ENCODE measurements at regions not wholly inside any gene's neighbourhood (a gene's known extent, or its start where the extent isn't known, plus 50 kb on each side); places are given as distances from the start of the nearest gene placed in this dataset.

DNA sequence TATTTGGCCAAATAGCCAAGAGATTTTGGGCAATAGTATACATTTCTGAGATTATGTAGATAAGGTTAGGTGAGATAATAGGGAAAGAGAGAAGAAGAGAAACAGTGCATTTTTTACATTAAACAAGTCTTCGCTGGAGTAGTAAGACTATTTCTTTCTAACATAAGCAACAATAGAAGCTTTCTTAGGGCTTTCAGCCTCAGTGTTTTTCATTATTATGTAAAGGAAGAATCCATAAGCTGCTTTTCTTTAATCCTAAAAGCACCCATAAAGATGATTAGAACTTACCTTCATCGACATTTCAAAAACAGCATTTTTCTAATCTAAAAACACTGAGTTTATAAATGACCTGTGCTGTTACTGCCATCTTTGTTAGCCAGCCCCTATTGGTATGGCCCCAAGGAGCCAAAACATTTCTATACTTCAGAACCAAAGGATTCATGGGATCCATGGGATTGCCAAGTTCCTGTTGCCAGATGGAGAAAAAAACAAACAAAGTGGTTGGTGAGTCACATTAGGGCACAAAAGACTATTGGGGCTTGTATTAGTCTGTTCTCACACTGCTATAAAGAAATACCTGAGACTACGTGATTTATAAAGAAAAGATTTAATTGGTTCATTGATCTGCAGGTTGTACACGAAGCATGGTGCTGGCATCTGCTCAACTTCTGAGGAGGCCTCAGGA is 88.2 kb downstream of the SCG2 start:
- FAIRE-seq: no peak
- Histone ChIP-seq H3K9me3 (ENCODE audit: control insufficient read depth in 2 of 2, insufficient read depth in 1 of 2, low read depth in 1 of 2, low read length in 1 of 2) (no peaks in the 10 kb centered on the region), H3K27ac (ENCODE audit: low read depth in 1 of 3, low read length in 2 of 3) (no peak overlapping the region), H3K4me3 (ENCODE audit: low read depth in 1 of 3, low read length in 3 of 3) (no peak overlapping the region), H3K36me3 (ENCODE audit: control insufficient read depth in 3 of 3, insufficient read depth in 2 of 3, low read depth in 1 of 3, low read length in 3 of 3) (no peaks in the 10 kb centered on the region), H3K27me3 (ENCODE audit: control insufficient read depth in 3 of 3, insufficient read depth in 3 of 3, low read length in 3 of 3) (no peaks in the 10 kb centered on the region), H3K4me1 (ENCODE audit: control insufficient read depth in 3 of 3, insufficient read depth in 2 of 3, low read depth in 1 of 3, low read length in 2 of 3) (no peaks in the 10 kb centered on the region)
- DNase-seq: no peak
- 77 to 84% (median 78%) methylated on average over 4 of the region's 4 CpGs for WGBS, 3 donors

DNA sequence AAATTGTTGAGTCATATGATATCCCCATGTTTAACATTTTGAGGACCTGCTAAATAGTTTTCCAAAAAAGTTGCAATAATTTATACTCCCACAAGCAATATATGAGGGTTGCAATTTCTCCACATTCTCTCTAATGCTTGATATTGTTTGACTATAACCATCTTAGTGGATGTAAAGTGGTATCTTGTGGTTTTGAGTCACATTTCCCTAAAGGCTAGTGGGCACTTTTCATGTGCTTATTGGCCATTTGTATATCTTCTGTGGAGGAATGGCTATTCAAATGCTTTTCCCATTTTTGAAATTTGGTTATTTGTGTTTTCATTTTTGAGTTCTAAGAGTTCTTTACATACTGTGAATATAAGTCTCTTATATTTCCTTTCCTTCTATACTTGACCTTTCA is 82.7 kb downstream of the SCG2 start:
- Histone ChIP-seq H3K4me3 (ENCODE audit: low read depth in 1 of 3, low read length in 3 of 3) (no peak overlapping the region), H3K27ac (ENCODE audit: low read depth in 1 of 3, low read length in 2 of 3) (no peak overlapping the region), H3K9me3 (ENCODE audit: control insufficient read depth in 2 of 2, insufficient read depth in 1 of 2, low read depth in 1 of 2, low read length in 1 of 2) (no peaks in the 10 kb centered on the region), H3K36me3 (ENCODE audit: control insufficient read depth in 3 of 3, insufficient read depth in 2 of 3, low read depth in 1 of 3, low read length in 3 of 3) (no peaks in the 10 kb centered on the region), H3K4me1 (ENCODE audit: control insufficient read depth in 3 of 3, insufficient read depth in 2 of 3, low read depth in 1 of 3, low read length in 2 of 3) (no peaks in the 10 kb centered on the region), H3K27me3 (ENCODE audit: control insufficient read depth in 3 of 3, insufficient read depth in 3 of 3, low read length in 3 of 3) (no peaks in the 10 kb centered on the region)
- DNase-seq (no peak), FAIRE-seq (no peak)

DNA sequence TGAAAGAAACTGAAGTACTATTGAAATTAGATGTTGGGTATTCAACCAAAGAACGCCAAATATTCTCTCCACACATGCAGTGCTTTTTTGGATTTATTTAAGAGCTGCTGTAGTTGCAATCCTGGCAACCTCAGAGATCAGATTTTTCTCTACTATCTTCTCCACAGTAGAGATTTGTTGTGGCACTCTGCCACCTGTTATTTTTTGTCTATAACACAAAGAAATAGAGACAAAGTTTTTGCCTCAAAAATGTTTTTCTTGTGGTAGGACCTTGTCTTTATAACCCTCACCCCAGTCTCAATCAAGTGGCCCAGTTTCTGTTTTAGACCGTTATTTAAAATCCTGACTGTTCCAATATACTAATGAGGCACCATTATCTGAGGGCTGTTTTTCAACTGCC is 79.4 kb downstream of the SCG2 start:
- DNase-seq (no peak), FAIRE-seq (no peak)
- no peaks in the 10 kb centered on the region for H3K36me3 ChIP-seq (ENCODE audit: control insufficient read depth in 3 of 3, insufficient read depth in 2 of 3, low read depth in 1 of 3, low read length in 3 of 3)
- no peak overlapping the region for H3K4me3 ChIP-seq (ENCODE audit: low read depth in 1 of 3, low read length in 3 of 3)
- no peaks in the 10 kb centered on the region for H3K9me3 ChIP-seq (ENCODE audit: control insufficient read depth in 2 of 2, insufficient read depth in 1 of 2, low read depth in 1 of 2, low read length in 1 of 2)
- no peak overlapping the region for H3K27ac ChIP-seq (ENCODE audit: low read depth in 1 of 3, low read length in 2 of 3)
- WGBS, 3 donors: 78 to 83% (median 81%) methylated on average over 2 of the region's 2 CpGs
- H3K4me1 ChIP-seq (ENCODE audit: control insufficient read depth in 3 of 3, insufficient read depth in 2 of 3, low read depth in 1 of 3, low read length in 2 of 3): no peaks in the 10 kb centered on the region
- H3K27me3 ChIP-seq (ENCODE audit: control insufficient read depth in 3 of 3, insufficient read depth in 3 of 3, low read length in 3 of 3): no peaks in the 10 kb centered on the region

DNA sequence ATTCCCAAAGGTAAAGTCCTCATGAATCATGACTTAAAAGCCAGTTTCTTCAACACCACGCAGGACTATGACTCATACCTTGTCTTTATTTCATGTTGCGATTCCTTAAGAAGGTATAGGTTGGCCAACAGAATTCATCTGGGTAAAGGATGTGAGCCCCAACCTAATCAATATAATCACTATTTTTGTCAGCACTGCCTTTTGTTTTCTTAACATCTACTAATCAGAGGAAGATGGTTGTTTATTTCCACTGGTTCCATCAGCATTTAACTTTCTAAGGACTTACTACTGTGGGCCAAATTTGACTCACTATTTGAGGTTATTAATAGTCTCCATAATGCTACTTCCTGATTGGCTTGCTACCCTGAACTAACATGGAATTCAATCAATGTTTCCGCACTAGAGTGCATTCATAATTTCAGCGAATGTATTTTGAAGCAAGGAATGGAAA is 78.6 kb downstream of the SCG2 start:
- Histone ChIP-seq H3K9me3 (ENCODE audit: control insufficient read depth in 2 of 2, insufficient read depth in 1 of 2, low read depth in 1 of 2, low read length in 1 of 2) (no peaks in the 10 kb centered on the region), H3K4me3 (ENCODE audit: low read depth in 1 of 3, low read length in 3 of 3) (no peak overlapping the region), H3K27ac (ENCODE audit: low read depth in 1 of 3, low read length in 2 of 3) (no peak overlapping the region), H3K27me3 (ENCODE audit: control insufficient read depth in 3 of 3, insufficient read depth in 3 of 3, low read length in 3 of 3) (no peaks in the 10 kb centered on the region), H3K4me1 (ENCODE audit: control insufficient read depth in 3 of 3, insufficient read depth in 2 of 3, low read depth in 1 of 3, low read length in 2 of 3) (no peaks in the 10 kb centered on the region), H3K36me3 (ENCODE audit: control insufficient read depth in 3 of 3, insufficient read depth in 2 of 3, low read depth in 1 of 3, low read length in 3 of 3) (no peaks in the 10 kb centered on the region)
- 79 to 82% (median 81%) methylated on average over 4 of the region's 4 CpGs for WGBS, 3 donors
- FAIRE-seq (no peak), DNase-seq (no peak)

DNA sequence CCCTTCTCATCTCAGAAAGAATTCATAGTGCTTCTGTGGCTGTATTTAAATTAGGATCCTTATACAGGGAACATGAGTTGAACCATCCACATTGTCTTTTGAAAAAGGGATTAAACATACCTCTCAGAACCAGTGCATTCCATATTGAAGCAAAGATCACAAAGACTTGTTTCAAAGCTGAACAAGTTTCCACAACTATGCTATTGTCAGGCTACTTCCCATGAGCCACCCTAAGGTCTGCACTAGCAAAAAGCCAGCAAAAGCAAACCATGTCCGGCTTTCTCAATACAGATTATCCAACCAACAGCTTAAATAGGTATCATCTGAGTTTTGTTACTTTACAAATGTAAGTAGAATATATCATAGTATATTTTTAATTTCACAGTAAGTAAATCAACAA is 78.1 kb downstream of the SCG2 start:
- H3K27me3 ChIP-seq (ENCODE audit: control insufficient read depth in 3 of 3, insufficient read depth in 3 of 3, low read length in 3 of 3): no peaks in the 10 kb centered on the region
- H3K27ac ChIP-seq (ENCODE audit: low read depth in 1 of 3, low read length in 2 of 3): no peak overlapping the region
- 91% methylated on average over 1 of the region's 1 CpG for WGBS, 3 donors
- FAIRE-seq (no peak), DNase-seq (no peak)
- no peak overlapping the region for H3K4me3 ChIP-seq (ENCODE audit: low read depth in 1 of 3, low read length in 3 of 3)
- H3K9me3 ChIP-seq (ENCODE audit: control insufficient read depth in 2 of 2, insufficient read depth in 1 of 2, low read depth in 1 of 2, low read length in 1 of 2): no peaks in the 10 kb centered on the region
- no peaks in the 10 kb centered on the region for H3K4me1 ChIP-seq (ENCODE audit: control insufficient read depth in 3 of 3, insufficient read depth in 2 of 3, low read depth in 1 of 3, low read length in 2 of 3)
- H3K36me3 ChIP-seq (ENCODE audit: control insufficient read depth in 3 of 3, insufficient read depth in 2 of 3, low read depth in 1 of 3, low read length in 3 of 3): no peaks in the 10 kb centered on the region

DNA sequence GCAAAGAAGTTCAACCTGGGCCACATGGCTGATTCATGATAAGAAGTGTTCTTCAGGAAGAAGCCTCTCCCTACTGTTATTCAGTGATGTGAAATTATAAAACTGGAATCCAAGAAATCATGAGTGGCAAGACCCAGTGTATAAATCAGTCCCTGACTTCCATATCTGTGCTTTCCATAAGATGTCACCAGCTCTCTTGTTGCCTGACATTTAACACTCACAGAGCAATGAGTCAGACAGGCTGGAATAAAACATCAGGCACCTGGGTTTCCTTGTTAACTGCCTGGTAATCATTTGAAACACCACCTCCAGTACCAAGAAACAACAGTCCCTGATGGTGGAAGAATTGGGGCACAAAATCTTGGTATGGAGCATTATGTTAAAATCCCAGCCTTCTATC is 76.1 kb downstream of the SCG2 start:
- Histone ChIP-seq H3K27me3 (ENCODE audit: control insufficient read depth in 3 of 3, insufficient read depth in 3 of 3, low read length in 3 of 3) (no peaks in the 10 kb centered on the region), H3K9me3 (ENCODE audit: control insufficient read depth in 2 of 2, insufficient read depth in 1 of 2, low read depth in 1 of 2, low read length in 1 of 2) (no peaks in the 10 kb centered on the region), H3K4me3 (ENCODE audit: low read depth in 1 of 3, low read length in 3 of 3) (no peak overlapping the region), H3K36me3 (ENCODE audit: control insufficient read depth in 3 of 3, insufficient read depth in 2 of 3, low read depth in 1 of 3, low read length in 3 of 3) (no peaks in the 10 kb centered on the region), H3K27ac (ENCODE audit: low read depth in 1 of 3, low read length in 2 of 3) (no peak overlapping the region), H3K4me1 (ENCODE audit: control insufficient read depth in 3 of 3, insufficient read depth in 2 of 3, low read depth in 1 of 3, low read length in 2 of 3) (no peaks in the 10 kb centered on the region)
- FAIRE-seq (no peak), DNase-seq (no peak)

DNA sequence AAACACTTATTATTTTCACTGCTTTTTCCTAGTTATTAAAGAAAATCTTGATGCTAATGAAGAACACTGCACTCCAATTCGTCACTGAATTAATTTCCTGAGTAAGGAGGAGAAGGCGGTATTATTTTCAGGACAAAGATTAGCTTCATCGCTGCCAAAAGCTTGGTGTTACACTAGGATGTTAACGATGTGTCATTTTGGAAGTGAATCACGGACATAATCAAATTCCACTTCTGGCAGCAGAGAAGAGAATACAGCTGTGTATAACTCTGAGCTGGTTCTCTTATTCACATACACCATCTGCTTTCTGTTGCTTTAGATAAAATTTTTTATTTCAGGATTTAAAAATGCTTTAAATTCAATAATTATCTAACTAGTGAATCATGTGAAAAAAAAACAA is 74.1 kb downstream of the SCG2 start:
- Histone ChIP-seq H3K4me3 (ENCODE audit: low read depth in 1 of 3, low read length in 3 of 3) (no peak overlapping the region), H3K27ac (ENCODE audit: low read depth in 1 of 3, low read length in 2 of 3) (no peak overlapping the region), H3K27me3 (ENCODE audit: control insufficient read depth in 3 of 3, insufficient read depth in 3 of 3, low read length in 3 of 3) (no peaks in the 10 kb centered on the region), H3K36me3 (ENCODE audit: control insufficient read depth in 3 of 3, insufficient read depth in 2 of 3, low read depth in 1 of 3, low read length in 3 of 3) (no peaks in the 10 kb centered on the region), H3K9me3 (ENCODE audit: control insufficient read depth in 2 of 2, insufficient read depth in 1 of 2, low read depth in 1 of 2, low read length in 1 of 2) (no peaks in the 10 kb centered on the region), H3K4me1 (ENCODE audit: control insufficient read depth in 3 of 3, insufficient read depth in 2 of 3, low read depth in 1 of 3, low read length in 2 of 3) (no peaks in the 10 kb centered on the region)
- FAIRE-seq (no peak), DNase-seq (no peak)
- WGBS, 3 donors: 68 to 82% (median 81%) methylated on average over 5 of the region's 5 CpGs

DNA sequence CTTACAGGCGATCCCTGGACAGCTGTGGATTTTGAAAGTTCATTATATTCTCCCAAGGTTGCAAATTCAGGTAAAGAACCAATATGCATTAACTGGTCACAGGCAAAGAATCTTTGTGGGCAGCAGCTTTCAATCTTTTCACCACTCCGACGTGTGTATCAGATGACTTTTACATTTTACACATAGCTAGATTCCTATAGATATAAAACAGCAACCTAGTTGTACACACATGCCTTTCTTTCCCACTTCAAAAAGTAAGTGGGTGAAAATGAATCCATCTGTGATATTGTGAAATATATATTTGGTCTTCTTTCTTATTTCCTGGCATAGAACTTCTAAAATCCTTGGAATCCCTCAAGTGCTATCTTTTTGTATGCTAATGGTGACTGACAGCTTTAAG is 72.5 kb downstream of the SCG2 start:
- FAIRE-seq (no peak), DNase-seq (no peak)
- 93 to 94% (median 94%) methylated on average over 3 of the region's 3 CpGs for WGBS, 3 donors
- H3K27me3 ChIP-seq (ENCODE audit: control insufficient read depth in 3 of 3, insufficient read depth in 3 of 3, low read length in 3 of 3): no peaks in the 10 kb centered on the region
- H3K9me3 ChIP-seq (ENCODE audit: control insufficient read depth in 2 of 2, insufficient read depth in 1 of 2, low read depth in 1 of 2, low read length in 1 of 2): no peaks in the 10 kb centered on the region
- H3K4me3 ChIP-seq (ENCODE audit: low read depth in 1 of 3, low read length in 3 of 3): no peak overlapping the region
- no peak overlapping the region for H3K27ac ChIP-seq (ENCODE audit: low read depth in 1 of 3, low read length in 2 of 3)
- no peaks in the 10 kb centered on the region for H3K4me1 ChIP-seq (ENCODE audit: control insufficient read depth in 3 of 3, insufficient read depth in 2 of 3, low read depth in 1 of 3, low read length in 2 of 3)
- no peaks in the 10 kb centered on the region for H3K36me3 ChIP-seq (ENCODE audit: control insufficient read depth in 3 of 3, insufficient read depth in 2 of 3, low read depth in 1 of 3, low read length in 3 of 3)

DNA sequence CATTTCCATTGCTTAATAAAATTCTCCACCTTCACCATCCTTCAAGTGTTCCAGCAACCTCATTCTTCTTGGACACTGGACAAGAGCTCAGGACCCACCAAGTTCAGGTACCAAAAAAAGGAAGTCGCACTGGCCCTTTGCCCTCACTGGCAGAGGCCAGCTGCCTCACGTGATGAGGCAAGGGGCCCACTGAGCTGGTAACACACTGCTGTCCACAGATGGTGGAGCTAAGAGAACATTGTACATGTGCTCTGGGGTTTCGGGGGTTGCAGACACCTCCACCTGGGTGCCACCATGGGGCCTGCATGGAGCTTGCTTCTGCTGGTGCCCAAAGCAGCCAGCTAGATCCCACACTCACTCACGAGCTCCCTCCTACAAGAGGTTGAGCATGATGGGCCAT is 71.3 kb downstream of the SCG2 start:
- Histone ChIP-seq H3K4me3 (ENCODE audit: low read depth in 1 of 3, low read length in 3 of 3) (no peak overlapping the region), H3K27ac (ENCODE audit: low read depth in 1 of 3, low read length in 2 of 3) (no peak overlapping the region), H3K9me3 (ENCODE audit: control insufficient read depth in 2 of 2, insufficient read depth in 1 of 2, low read depth in 1 of 2, low read length in 1 of 2) (no peaks in the 10 kb centered on the region), H3K36me3 (ENCODE audit: control insufficient read depth in 3 of 3, insufficient read depth in 2 of 3, low read depth in 1 of 3, low read length in 3 of 3) (no peaks in the 10 kb centered on the region), H3K27me3 (ENCODE audit: control insufficient read depth in 3 of 3, insufficient read depth in 3 of 3, low read length in 3 of 3) (no peaks in the 10 kb centered on the region), H3K4me1 (ENCODE audit: control insufficient read depth in 3 of 3, insufficient read depth in 2 of 3, low read depth in 1 of 3, low read length in 2 of 3) (no peaks in the 10 kb centered on the region)
- no peak for DNase-seq
- 67 to 78% (median 68%) methylated on average over 4 of the region's 4 CpGs for WGBS, 3 donors
- FAIRE-seq: no peak
